Keratinocyte (primary cell): ENCODE measurements at regions not wholly inside any gene's neighbourhood (a gene's known extent, or its start where the extent isn't known, plus 50 kb on each side); places are given as distances from the start of the nearest gene placed in this dataset.
"Not testable (repeated sequence)": the region's sequence is repeated elsewhere in the genome, so short reads cannot be mapped to it uniquely, and the experiment has no call there.

ENCODE experiments used
- CTCF ChIP-seq, 3 experiments: IDR thresholded peaks in 1 of 3; conservative IDR thresholded peaks in 1 of 3; optimal IDR thresholded peaks in 1 of 3; 2 replicates in 2 of 3; 3 replicates in 1 of 3; pipeline versions ENCODE3 to v1.5.1; 2011; ENCODE audit warnings: low read length in 3 of 3, mild to moderate bottlenecking in 3 of 3, moderate library complexity in 2 of 3, control low read depth in 1 of 3, inconsistent platforms in 1 of 3; ENCODE audit not compliant: insufficient read depth in 2 of 3; ENCODE audit errors: extremely low read depth in 1 of 3
- EZH2 ChIP-seq: IDR thresholded peaks from one replicate; pipeline ENCODE4 v1.6.1; 2012; ENCODE audit warnings: inconsistent platforms, mild to moderate bottlenecking, low read length, moderate library complexity

GRCh38 chr14:37760275-37760674 lies 164.8 kb downstream of the TTC6 start:
- TF ChIP-seq CTCF (optimal IDR thresholded peaks at IDR 0.05 in 1 of 3, IDR thresholded peaks at IDR 0.05 in 1 of 3, conservative IDR thresholded peaks at IDR 0.05 in 1 of 3; ENCODE audit: extremely low read depth in 1 of 3, insufficient read depth in 2 of 3, low read length in 3 of 3); EZH2: not testable (repeated sequence)
